ENCODE measurements at regions not wholly inside any gene's neighbourhood (a gene's known extent, or its start where the extent isn't known, plus 50 kb on each side); places are given as distances from the start of the nearest gene placed in this dataset.

DNA sequence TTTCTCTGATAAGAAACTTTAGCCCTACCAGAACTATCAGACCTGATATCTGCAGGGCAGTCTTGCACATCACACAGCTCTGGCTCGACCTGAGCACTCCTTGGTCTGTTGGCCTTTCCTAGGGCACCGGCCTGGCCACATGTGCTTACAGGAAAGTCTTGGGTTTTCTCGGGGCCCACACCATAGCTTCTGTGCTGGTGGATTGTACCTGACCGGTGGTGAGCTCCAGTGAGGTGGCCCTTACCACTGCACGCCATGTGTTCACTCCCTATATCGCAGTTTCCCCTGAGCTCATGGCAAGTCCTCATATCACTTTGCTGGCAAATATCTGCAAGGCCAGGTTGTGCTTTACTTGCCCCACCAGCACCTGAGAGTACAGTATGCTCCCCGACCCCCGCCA is 2637.4 kb downstream of the ARAP2 start:
- DNase-seq (ENCODE audit: extremely low spot score, unreplicated experiment): no peak
- H3K4me3 Mint-ChIP-seq: no peak overlapping the region
- no peaks in the 10 kb centered on the region for H3K27me3 Mint-ChIP-seq
- TF ChIP-seq, protein P1, sequence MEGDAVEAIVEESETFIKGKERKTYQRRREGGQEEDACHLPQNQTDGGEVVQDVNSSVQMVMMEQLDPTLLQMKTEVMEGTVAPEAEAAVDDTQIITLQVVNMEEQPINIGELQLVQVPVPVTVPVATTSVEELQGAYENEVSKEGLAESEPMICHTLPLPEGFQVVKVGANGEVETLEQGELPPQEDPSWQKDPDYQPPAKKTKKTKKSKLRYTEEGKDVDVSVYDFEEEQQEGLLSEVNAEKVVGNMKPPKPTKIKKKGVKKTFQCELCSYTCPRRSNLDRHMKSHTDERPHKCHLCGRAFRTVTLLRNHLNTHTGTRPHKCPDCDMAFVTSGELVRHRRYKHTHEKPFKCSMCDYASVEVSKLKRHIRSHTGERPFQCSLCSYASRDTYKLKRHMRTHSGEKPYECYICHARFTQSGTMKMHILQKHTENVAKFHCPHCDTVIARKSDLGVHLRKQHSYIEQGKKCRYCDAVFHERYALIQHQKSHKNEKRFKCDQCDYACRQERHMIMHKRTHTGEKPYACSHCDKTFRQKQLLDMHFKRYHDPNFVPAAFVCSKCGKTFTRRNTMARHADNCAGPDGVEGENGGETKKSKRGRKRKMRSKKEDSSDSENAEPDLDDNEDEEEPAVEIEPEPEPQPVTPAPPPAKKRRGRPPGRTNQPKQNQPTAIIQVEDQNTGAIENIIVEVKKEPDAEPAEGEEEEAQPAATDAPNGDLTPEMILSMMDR (conservative IDR thresholded peaks at IDR 0.05): no peak
- no peak overlapping the region for H3K27ac Mint-ChIP-seq
- peaks cover 16% of the 10 kb centered on the region for H3K9me3 Mint-ChIP-seq
- no peaks in the 10 kb centered on the region for H3K4me1 Mint-ChIP-seq (ENCODE audit: unreplicated experiment)
- H3K36me3 Mint-ChIP-seq: no peaks in the 10 kb centered on the region

DNA sequence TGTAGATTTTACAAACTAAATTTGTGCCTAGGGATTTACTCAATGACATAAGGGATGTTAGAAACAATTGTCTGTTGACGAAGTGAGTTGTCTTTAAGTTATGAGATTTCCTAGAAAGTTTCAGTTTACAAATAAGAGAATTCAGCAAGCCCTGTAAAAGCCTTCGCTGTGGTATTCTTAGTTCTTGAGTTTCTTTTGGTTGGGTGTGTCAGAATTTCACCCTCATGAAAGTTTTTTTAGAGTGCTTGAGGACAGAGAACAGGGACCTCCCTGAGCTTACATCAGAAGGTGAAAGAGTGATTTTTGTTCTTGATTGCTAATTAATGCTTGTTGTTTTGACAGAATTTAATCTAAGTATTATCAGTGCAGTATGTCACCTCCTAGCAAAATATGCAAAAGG is 2628.2 kb downstream of the ARAP2 start:
- no peak overlapping the region for H3K27ac Mint-ChIP-seq
- H3K4me3 Mint-ChIP-seq: no peak overlapping the region
- H3K9me3 Mint-ChIP-seq: peaks cover 4% of the 10 kb centered on the region
- H3K36me3 Mint-ChIP-seq: no peaks in the 10 kb centered on the region
- TF ChIP-seq, protein P1 (conservative IDR thresholded peaks at IDR 0.05): no peak
- DNase-seq (ENCODE audit: extremely low spot score, unreplicated experiment): no peak
- no peaks in the 10 kb centered on the region for H3K27me3 Mint-ChIP-seq
- no peaks in the 10 kb centered on the region for H3K4me1 Mint-ChIP-seq (ENCODE audit: unreplicated experiment)

DNA sequence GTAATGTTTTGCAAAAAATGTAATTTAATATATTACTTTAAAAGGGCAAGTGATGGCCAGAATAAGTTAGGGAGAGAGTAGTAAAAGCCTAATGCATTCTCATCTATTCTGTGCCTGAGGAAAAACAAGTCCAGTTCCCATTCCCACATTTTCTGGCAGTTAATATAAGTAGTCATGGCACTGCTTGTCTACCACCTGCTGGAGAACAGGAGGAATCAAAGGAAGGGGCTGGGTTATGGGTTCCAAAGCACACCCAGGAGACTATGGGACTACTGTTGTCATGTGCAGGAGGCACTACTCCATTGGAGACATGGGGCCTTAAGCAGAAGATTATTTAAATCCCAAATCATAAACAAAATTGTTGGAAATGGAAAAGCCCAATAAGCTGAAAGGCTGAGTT is 2618.6 kb downstream of the ARAP2 start:
- H3K36me3 Mint-ChIP-seq: peaks cover 3% of the 10 kb centered on the region
- H3K27me3 Mint-ChIP-seq: no peaks in the 10 kb centered on the region
- DNase-seq (ENCODE audit: extremely low spot score, unreplicated experiment): no peak
- no peak overlapping the region for H3K27ac Mint-ChIP-seq
- H3K4me1 Mint-ChIP-seq (ENCODE audit: unreplicated experiment): no peaks in the 10 kb centered on the region
- TF ChIP-seq, protein P1 (conservative IDR thresholded peaks at IDR 0.05): peak; percentile 21
- no peak overlapping the region for H3K4me3 Mint-ChIP-seq
- H3K9me3 Mint-ChIP-seq: no peaks in the 10 kb centered on the region

DNA sequence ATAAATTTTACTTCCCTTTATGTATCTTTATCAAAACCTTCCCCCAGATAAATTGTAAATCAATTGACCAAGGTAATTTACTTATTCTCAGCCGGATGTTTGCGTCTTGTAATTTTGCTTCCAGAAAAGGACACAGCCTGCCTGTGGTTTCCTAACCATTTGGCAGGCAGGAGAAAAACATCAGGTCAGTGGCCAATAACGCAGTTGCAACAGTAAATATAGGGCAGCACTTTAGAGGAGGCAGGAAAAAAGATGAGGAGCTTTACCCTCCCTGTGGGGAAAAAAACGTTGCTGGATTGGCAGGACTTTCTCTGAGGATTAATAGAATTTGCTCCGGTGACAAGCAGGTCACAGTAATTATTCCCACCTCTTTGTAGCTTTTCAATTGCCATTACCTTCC is 2618.1 kb downstream of the ARAP2 start:
- Mint-ChIP-seq H3K4me1 (ENCODE audit: unreplicated experiment) (no peaks in the 10 kb centered on the region), H3K27me3 (no peaks in the 10 kb centered on the region), H3K36me3 (peaks cover 3% of the 10 kb centered on the region)

DNA sequence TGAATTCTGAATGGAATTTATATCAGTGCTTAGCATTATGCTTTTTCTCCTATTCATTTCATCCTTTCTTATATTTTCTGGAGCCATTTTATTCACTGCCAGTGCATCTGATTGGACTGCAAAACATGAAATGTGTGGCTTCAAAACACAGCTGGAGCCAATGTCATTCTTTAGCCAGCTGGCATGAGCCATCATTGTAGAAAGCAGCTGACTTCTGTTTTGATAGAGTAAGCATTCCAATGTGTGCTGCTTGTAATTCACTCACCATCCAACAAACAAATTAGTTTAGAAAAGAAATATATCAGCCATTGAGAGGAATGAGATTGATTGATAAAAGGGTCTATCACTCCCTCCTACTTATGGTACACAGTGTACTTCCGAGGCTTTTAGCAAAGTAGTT is 2616.0 kb downstream of the ARAP2 start:
- no peaks in the 10 kb centered on the region for H3K9me3 Mint-ChIP-seq
- no peak overlapping the region for H3K27ac Mint-ChIP-seq
- TF ChIP-seq, protein P1 (conservative IDR thresholded peaks at IDR 0.05): no peak
- H3K4me1 Mint-ChIP-seq (ENCODE audit: unreplicated experiment): no peaks in the 10 kb centered on the region
- no peaks in the 10 kb centered on the region for H3K36me3 Mint-ChIP-seq
- no peaks in the 10 kb centered on the region for H3K27me3 Mint-ChIP-seq
- no peak for DNase-seq (ENCODE audit: extremely low spot score, unreplicated experiment)
- H3K4me3 Mint-ChIP-seq: no peak overlapping the region

More for the DNA sequence above, 2618.1 kb downstream of the ARAP2 start:
- DNase-seq (ENCODE audit: extremely low spot score, unreplicated experiment): no peak
- no peak overlapping the region for H3K27ac Mint-ChIP-seq
- TF ChIP-seq, protein P1 (conservative IDR thresholded peaks at IDR 0.05): no peak
- H3K4me3 Mint-ChIP-seq: no peak overlapping the region
- no peaks in the 10 kb centered on the region for H3K9me3 Mint-ChIP-seq

DNA sequence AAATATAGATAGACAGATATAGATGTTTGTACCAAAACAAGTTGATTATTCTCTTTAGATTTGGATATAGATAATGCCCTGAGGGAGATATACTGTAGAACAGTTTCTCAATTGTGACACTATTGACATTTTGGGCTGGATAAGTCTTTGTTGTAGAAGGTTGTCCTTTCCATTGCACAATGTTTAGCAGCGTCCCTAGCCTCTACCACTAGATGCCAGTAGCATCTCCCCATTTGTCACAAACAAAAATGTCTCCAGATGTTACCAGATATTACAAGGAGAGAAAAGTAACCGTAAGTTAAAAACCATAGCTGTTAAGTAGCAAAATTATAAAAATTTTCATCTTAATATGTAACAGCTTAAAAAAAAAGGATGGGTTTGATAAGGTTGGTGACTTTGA is 2595.3 kb downstream of the ARAP2 start:
- Mint-ChIP-seq H3K27me3 (no peaks in the 10 kb centered on the region), H3K4me3 (no peak overlapping the region), H3K4me1 (ENCODE audit: unreplicated experiment) (no peaks in the 10 kb centered on the region), H3K9me3 (no peaks in the 10 kb centered on the region), H3K36me3 (no peaks in the 10 kb centered on the region), H3K27ac (no peak overlapping the region)
- DNase-seq (ENCODE audit: extremely low spot score, unreplicated experiment): no peak
- TF ChIP-seq, protein P1 (conservative IDR thresholded peaks at IDR 0.05): peak; percentile 59

Data from type B pancreatic cell (in vitro differentiated cells).